Pancreas (tissue), 10 donors: ENCODE measurements at regions not wholly inside any gene's neighbourhood (a gene's known extent, or its start where the extent isn't known, plus 50 kb on each side); places are given as distances from the start of the nearest gene placed in this dataset.

Experiments used
- ATAC-seq, 4 donors: fragments of 200-7000 bp; cut with Tn5 transposase; one replicate each; pipeline versions ENCODE4 v1.8.0 to v1.9.1; 2020; ENCODE audit warnings: mild to moderate bottlenecking in 4 of 4, moderate library complexity in 4 of 4
- DNase-seq, 6 donors: peaks; one replicate each; pipeline ENCODE4 v3.0.0-alpha.2; 2020
- FAIRE-seq: peaks from 2 replicates; lab custom pipeline; 2012; peaks lifted over from hg19 to GRCh38; lab: Jason Lieb, UNC
- H3K27ac ChIP-seq, 4 donors: fragments of 200-600 bp; sonication (generic); 1 replicate in 3 of 4; 2 replicates in 1 of 4; pipeline versions ENCODE4 v1.5.0 to v1.8.0; 2020
- H3K27me3 ChIP-seq, 4 donors: fragments of 200-600 bp; one replicate each; pipeline ENCODE4 v1.8.0; 2021
- H3K36me3 ChIP-seq, 3 donors: fragments of 200-600 bp; sonication (generic) in 1 of 3; one replicate each; pipeline versions ENCODE4 v1.5.0 to v1.8.0; 2020 to 2021
- H3K4me1 ChIP-seq, 3 donors: fragments of 200-600 bp; one replicate each; pipeline ENCODE4 v1.8.0; 2021
- H3K4me3 ChIP-seq, 4 donors: fragments of 200-600 bp; sonication (generic) in 2 of 4; one replicate each; pipeline versions ENCODE4 v1.5.0 to v1.8.0; 2020 to 2021
- H3K9me3 ChIP-seq, 4 donors: fragments of 200-600 bp; one replicate each; pipeline ENCODE4 v1.8.0; 2021
- WGBS, 2 donors: extraction: QIAGEN DNeasy Blood & Tissue Kit; methylation state at CpG; one replicate each; pipeline ENCODE4 v1.1.7; 2013; 5-methylcytosine and 5-hydroxymethylcytosine counted together
- intact Hi-C, 3 donors: fragments of 100-400 bp; cut with DNase I; formaldehyde crosslinking; loops; one replicate each; pipeline versions ENCODE4 v1.11.1 to v1.14.2; 2022
- TF ChIP-seq, protein P1 (sequence below), 4 donors: fragments of 200-600 bp; sonication (generic) in 3 of 4; IDR thresholded peaks; one replicate each; pipeline versions ENCODE4 v1.5.0 to v1.8.0; 2021; ENCODE audit warnings: antibody characterized with exemption in 4 of 4
- donor health status: healthy with polysubstance abuse.
- donor health status: DM: no; HTN: no; CAD: no; lungs with moderate emphysema.
- donor health status: DM: no; HTN: no; CAD: no.
- donor health status: control.
- donor health status: control.
- donor health status: Bipolar disorder and iron deficiency.
- donor health status: DM: yes; HTN: yes; CAD: no.
- donor health status: DM: no; HTN: no; CAD: no.
- donor health status: DM: no; HTN: no; CAD: no.
- donor health status: DM: yes; HTN: yes; CAD: no.

GRCh38 chr14:58865514-58866281, 227.9 kb downstream of the DACT1 start:
- H3K27ac ChIP-seq: no peak overlapping the region
- WGBS, 2 donors: 68 to 73% methylated on average over 6 of the region's 6 CpGs
- intact Hi-C loops: no loop called here
- H3K4me3 ChIP-seq: no peak overlapping the region
- FAIRE-seq (no peak), ATAC-seq (peak in 1 of 4 donors; percentile 46), DNase-seq (no peak)
- no peaks in the 10 kb centered on the region for H3K4me1 ChIP-seq
- TF ChIP-seq, protein P1, sequence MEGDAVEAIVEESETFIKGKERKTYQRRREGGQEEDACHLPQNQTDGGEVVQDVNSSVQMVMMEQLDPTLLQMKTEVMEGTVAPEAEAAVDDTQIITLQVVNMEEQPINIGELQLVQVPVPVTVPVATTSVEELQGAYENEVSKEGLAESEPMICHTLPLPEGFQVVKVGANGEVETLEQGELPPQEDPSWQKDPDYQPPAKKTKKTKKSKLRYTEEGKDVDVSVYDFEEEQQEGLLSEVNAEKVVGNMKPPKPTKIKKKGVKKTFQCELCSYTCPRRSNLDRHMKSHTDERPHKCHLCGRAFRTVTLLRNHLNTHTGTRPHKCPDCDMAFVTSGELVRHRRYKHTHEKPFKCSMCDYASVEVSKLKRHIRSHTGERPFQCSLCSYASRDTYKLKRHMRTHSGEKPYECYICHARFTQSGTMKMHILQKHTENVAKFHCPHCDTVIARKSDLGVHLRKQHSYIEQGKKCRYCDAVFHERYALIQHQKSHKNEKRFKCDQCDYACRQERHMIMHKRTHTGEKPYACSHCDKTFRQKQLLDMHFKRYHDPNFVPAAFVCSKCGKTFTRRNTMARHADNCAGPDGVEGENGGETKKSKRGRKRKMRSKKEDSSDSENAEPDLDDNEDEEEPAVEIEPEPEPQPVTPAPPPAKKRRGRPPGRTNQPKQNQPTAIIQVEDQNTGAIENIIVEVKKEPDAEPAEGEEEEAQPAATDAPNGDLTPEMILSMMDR (IDR thresholded peaks at IDR 0.05): no peak
- H3K9me3 ChIP-seq: no peaks in the 10 kb centered on the region
- no peaks in the 10 kb centered on the region for H3K27me3 ChIP-seq
- no peaks in the 10 kb centered on the region for H3K36me3 ChIP-seq

GRCh38 chr14:58866391-58866790, 228.6 kb downstream of the DACT1 start:
- FAIRE-seq (no peak), ATAC-seq (no peak), DNase-seq (no peak)
- Histone ChIP-seq H3K9me3 (no peaks in the 10 kb centered on the region), H3K4me1 (no peaks in the 10 kb centered on the region), H3K27me3 (no peaks in the 10 kb centered on the region), H3K4me3 (no peak overlapping the region), H3K27ac (no peak overlapping the region), H3K36me3 (no peaks in the 10 kb centered on the region)
- 71 to 74% methylated on average over 3 of the region's 3 CpGs for WGBS, 2 donors
- intact Hi-C loops: no loop called here
- TF ChIP-seq, protein P1 (IDR thresholded peaks at IDR 0.05): no peak

DNA sequence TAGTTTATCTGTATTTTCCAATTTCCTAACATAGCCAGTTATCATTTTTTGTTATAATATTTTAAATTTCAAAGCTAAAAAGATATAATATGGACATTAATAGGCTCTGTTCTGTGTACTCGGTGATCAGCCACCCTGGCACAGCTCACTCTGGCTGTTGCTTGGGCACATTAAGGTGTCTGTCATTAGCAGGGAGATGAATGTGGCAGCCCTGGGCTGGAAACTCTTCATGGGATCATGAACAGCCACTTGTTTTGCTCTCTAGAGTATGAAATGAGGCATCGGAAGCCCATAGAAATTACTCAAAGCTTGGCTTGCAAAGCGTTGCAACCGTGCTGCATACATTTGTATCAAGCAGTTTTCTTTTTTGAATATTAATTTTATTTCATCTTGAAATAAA, 233.2 kb downstream of the DACT1 start:
- no peaks in the 10 kb centered on the region for H3K9me3 ChIP-seq
- no peak overlapping the region for H3K27ac ChIP-seq
- H3K36me3 ChIP-seq: no peaks in the 10 kb centered on the region
- TF ChIP-seq, protein P1 (IDR thresholded peaks at IDR 0.05): no peak
- no peak overlapping the region for H3K4me3 ChIP-seq
- FAIRE-seq (no peak), DNase-seq (no peak), ATAC-seq (no peak)
- no peaks in the 10 kb centered on the region for H3K4me1 ChIP-seq
- intact Hi-C loops: no loop called here
- WGBS, 2 donors: 81 to 86% methylated on average over 4 of the region's 4 CpGs
- H3K27me3 ChIP-seq: no peaks in the 10 kb centered on the region

DNA sequence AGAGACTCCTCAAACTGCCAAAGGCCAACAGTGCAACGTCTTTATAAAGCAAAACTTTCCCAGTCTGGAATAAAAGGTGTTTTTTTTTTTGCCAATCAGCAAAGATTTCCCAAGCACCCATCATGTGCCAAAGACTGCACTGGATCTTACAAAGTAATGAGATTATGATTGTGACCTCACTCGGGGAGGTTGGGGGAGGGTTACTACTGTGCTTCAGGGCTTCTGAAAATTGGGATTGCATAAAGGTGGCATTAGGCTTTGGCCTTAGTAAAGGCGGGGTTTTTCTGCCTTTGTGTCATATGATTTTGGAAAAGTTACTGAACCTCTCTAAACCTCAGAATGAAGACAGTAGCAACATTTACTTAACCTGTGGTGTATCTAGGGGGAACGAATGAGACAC, 233.8 kb downstream of the DACT1 start:
- H3K9me3 ChIP-seq: no peaks in the 10 kb centered on the region
- H3K27me3 ChIP-seq: no peaks in the 10 kb centered on the region
- no peak overlapping the region for H3K27ac ChIP-seq
- FAIRE-seq: no peak
- intact Hi-C loops: no loop called here
- 49 to 53% methylated on average over 4 of the region's 4 CpGs for WGBS, 2 donors
- TF ChIP-seq, protein P1 (IDR thresholded peaks at IDR 0.05): no peak
- ATAC-seq: no peak
- H3K36me3 ChIP-seq: no peaks in the 10 kb centered on the region
- no peak for DNase-seq
- no peak overlapping the region for H3K4me3 ChIP-seq
- no peaks in the 10 kb centered on the region for H3K4me1 ChIP-seq

DNA sequence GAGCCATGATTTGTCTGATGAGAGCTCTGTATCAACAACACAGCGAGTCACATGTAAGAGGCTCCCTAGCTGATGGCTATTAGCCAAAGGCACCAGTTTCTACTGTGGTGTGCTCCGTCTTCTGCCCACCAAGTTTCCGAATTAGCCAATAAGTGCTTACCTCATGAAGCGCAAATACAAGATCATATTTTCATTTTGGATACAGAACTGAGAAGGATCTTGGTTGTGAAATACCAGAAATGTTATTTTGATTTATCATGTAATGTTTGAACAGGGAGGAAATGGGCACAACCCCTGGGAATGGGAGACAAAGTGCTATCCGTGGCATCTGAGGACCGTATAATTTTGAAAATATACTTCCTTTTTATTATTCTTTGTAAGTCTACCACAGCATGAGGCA, 234.3 kb downstream of the DACT1 start:
- intact Hi-C loops: no loop called here
- FAIRE-seq: no peak

More for the DNA sequence above, 234.3 kb downstream of the DACT1 start:
- ATAC-seq (no peak), DNase-seq (no peak)
- Histone ChIP-seq H3K27me3 (no peaks in the 10 kb centered on the region), H3K36me3 (no peaks in the 10 kb centered on the region), H3K27ac (no peak overlapping the region), H3K4me3 (no peak overlapping the region), H3K9me3 (no peaks in the 10 kb centered on the region), H3K4me1 (no peaks in the 10 kb centered on the region)
- 48 to 66% methylated on average over 6 of the region's 6 CpGs for WGBS, 2 donors
- TF ChIP-seq, protein P1 (IDR thresholded peaks at IDR 0.05): no peak
